ENCODE measurements at regions not wholly inside any gene's neighbourhood (a gene's known extent, or its start where the extent isn't known, plus 50 kb on each side); places are given as distances from the start of the nearest gene placed in this dataset.

DNA sequence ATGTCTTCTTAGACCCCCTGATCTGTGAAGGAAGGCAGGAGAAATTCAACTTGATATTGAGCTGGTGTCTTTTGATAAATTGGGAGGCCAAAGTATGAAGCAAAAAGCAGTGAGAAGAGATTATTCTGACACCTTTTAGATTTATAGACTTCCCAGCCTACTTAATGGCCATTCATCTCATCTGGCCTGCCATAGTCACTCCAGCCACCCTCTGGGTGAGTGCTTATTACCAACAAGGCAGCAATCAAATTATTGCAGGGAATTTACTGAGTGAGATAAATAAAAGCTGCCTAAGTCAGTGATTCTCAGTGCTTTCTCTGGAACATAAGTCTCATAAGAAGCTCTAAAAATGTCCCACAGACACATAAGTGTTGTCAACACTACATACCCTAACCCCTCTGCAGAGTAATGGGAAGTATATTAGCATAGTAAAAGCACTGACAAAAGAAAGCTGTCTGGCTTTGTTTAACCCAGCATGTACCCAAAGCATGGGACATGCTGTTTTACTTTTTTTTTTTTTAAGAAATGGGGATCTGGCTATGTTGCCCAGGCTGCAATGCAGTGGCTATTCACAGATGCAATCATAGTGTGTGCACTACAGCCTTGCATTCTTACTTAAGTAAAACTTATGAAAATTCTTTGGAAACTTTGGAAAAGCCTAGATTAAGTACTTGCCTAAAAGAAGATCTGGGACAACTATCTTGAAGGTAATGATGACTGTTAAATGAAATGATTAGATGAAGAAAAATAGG, 725.3 kb downstream of the TUSC7 start:
- no peak for TF ChIP-seq ZNF274 (IDR thresholded peaks at IDR 0.05; ENCODE audit: borderline replicate concordance, extremely low read depth, low read length)
- TF ChIP-seq EZH2 (IDR thresholded peaks at IDR 0.05; ENCODE audit: low read depth, low read length, severe bottlenecking), result no peak
